ENCODE measurements at regions not wholly inside any gene's neighbourhood (a gene's known extent, or its start where the extent isn't known, plus 50 kb on each side); places are given as distances from the start of the nearest gene placed in this dataset.

- Histone ChIP-seq H3K36me3 (replicated peaks; ENCODE audit: low read depth, low read length) (no peaks in the 10 kb centered on the region), H2AFZ (ENCODE audit: low read depth, low read length) (no peak overlapping the region), H3K79me2 (ENCODE audit: low read length) (no peaks in the 10 kb centered on the region)
These were observed 144.6 kb upstream of the PALS2 start for GRCh38 chr7:24428676-24429075.

GRCh38 chr7:24432677-24433076, 140.6 kb upstream of the PALS2 start:
- TF ChIP-seq EZH2phosphoT487 (IDR thresholded peaks at IDR 0.05; ENCODE audit: low read depth) (no peak), CTCF (IDR thresholded peaks at IDR 0.05; ENCODE audit: low read depth, low read length) (no peak)
- H3K27ac ChIP-seq (ENCODE audit: low read length), result no peak overlapping the region
- H2AFZ ChIP-seq (ENCODE audit: low read depth, low read length), result no peak overlapping the region
- no peaks in the 10 kb centered on the region for H3K27me3 ChIP-seq (ENCODE audit: low read depth, low read length)
- H3K4me2 ChIP-seq (ENCODE audit: low read length), result no peak overlapping the region
- no peaks in the 10 kb centered on the region for H3K4me1 ChIP-seq (ENCODE audit: low read length)
- no peaks in the 10 kb centered on the region for H3K9me3 ChIP-seq (ENCODE audit: insufficient read depth, low read length)
- no peaks in the 10 kb centered on the region for H3K79me2 ChIP-seq (ENCODE audit: low read length)
- H3K9ac ChIP-seq (ENCODE audit: low read length), result no peak overlapping the region
- H3K4me3 ChIP-seq (ENCODE audit: low read length), result no peak overlapping the region
- no peaks in the 10 kb centered on the region for H3K36me3 ChIP-seq (replicated peaks; ENCODE audit: low read depth, low read length)
- H4K20me1 ChIP-seq (ENCODE audit: insufficient read depth, low read length), result no peaks in the 10 kb centered on the region

More at GRCh38 chr7:24428676-24429075, 144.6 kb upstream of the PALS2 start:
- Histone ChIP-seq H3K4me2 (ENCODE audit: low read length) (no peak overlapping the region), H3K27ac (ENCODE audit: low read length) (no peak overlapping the region), H3K9ac (ENCODE audit: low read length) (no peak overlapping the region), H3K9me3 (ENCODE audit: insufficient read depth, low read length) (0 out of 2 replicates have a peak, but pooled peaks cover 3% of the 10 kb centered on the region), H3K4me3 (ENCODE audit: low read length) (no peak overlapping the region), H4K20me1 (ENCODE audit: insufficient read depth, low read length) (no peaks in the 10 kb centered on the region), H3K27me3 (ENCODE audit: low read depth, low read length) (no peaks in the 10 kb centered on the region), H3K4me1 (ENCODE audit: low read length) (no peaks in the 10 kb centered on the region)
- TF ChIP-seq CTCF (IDR thresholded peaks at IDR 0.05; ENCODE audit: low read depth, low read length), result no peak
- no peak for TF ChIP-seq EZH2phosphoT487 (IDR thresholded peaks at IDR 0.05; ENCODE audit: low read depth)

GRCh38 chr7:24434972-24435371, 138.3 kb upstream of the PALS2 start:
- TF ChIP-seq CTCF (IDR thresholded peaks at IDR 0.05; ENCODE audit: low read depth, low read length) (no peak), EZH2phosphoT487 (IDR thresholded peaks at IDR 0.05; ENCODE audit: low read depth) (no peak)
- Histone ChIP-seq H2AFZ (ENCODE audit: low read depth, low read length) (no peak overlapping the region), H3K9me3 (ENCODE audit: insufficient read depth, low read length) (no peaks in the 10 kb centered on the region), H3K79me2 (ENCODE audit: low read length) (no peaks in the 10 kb centered on the region), H3K27me3 (ENCODE audit: low read depth, low read length) (no peaks in the 10 kb centered on the region), H3K4me3 (ENCODE audit: low read length) (no peak overlapping the region), H3K9ac (ENCODE audit: low read length) (no peak overlapping the region), H3K36me3 (replicated peaks; ENCODE audit: low read depth, low read length) (no peaks in the 10 kb centered on the region), H3K27ac (ENCODE audit: low read length) (no peak overlapping the region), H3K4me2 (ENCODE audit: low read length) (no peak overlapping the region), H4K20me1 (ENCODE audit: insufficient read depth, low read length) (no peaks in the 10 kb centered on the region), H3K4me1 (ENCODE audit: low read length) (no peaks in the 10 kb centered on the region)

- no peak for TF ChIP-seq EZH2phosphoT487 (IDR thresholded peaks at IDR 0.05; ENCODE audit: low read depth)
- no peak for TF ChIP-seq CTCF (IDR thresholded peaks at IDR 0.05; ENCODE audit: low read depth, low read length)
- Histone ChIP-seq H3K9me3 (ENCODE audit: insufficient read depth, low read length) (no peaks in the 10 kb centered on the region), H4K20me1 (ENCODE audit: insufficient read depth, low read length) (no peaks in the 10 kb centered on the region), H3K4me3 (ENCODE audit: low read length) (no peak overlapping the region), H3K79me2 (ENCODE audit: low read length) (no peaks in the 10 kb centered on the region), H3K4me1 (ENCODE audit: low read length) (peaks cover 5% of the 10 kb centered on the region; the same call in 1 of the 2 replicates), H3K27me3 (ENCODE audit: low read depth, low read length) (no peaks in the 10 kb centered on the region), H3K9ac (ENCODE audit: low read length) (no peak overlapping the region), H3K4me2 (ENCODE audit: low read length) (no peak overlapping the region), H3K36me3 (replicated peaks; ENCODE audit: low read depth, low read length) (no peaks in the 10 kb centered on the region), H3K27ac (ENCODE audit: low read length) (no peak overlapping the region), H2AFZ (ENCODE audit: low read depth, low read length) (no peak overlapping the region)
These were observed 136.9 kb upstream of the PALS2 start for GRCh38 chr7:24436131-24436920.

Data from OCI-LY3 (cell line).